Omental fat pad (tissue), 3 donors: ENCODE measurements at regions not wholly inside any gene's neighbourhood (a gene's known extent, or its start where the extent isn't known, plus 50 kb on each side); places are given as distances from the start of the nearest gene placed in this dataset.

Experiments used
- ATAC-seq: fragments of 150-250 bp; one replicate; pipeline ENCODE4 v1.9.1; 2016; ENCODE audit warnings: mild to moderate bottlenecking, moderate library complexity; ENCODE audit not compliant: low FRiP score
- DNase-seq: peaks from one replicate; pipeline ENCODE4 v3.0.0-alpha.2; 2019; ENCODE audit warnings: low spot score
- CTCF ChIP-seq, 3 donors: fragments of 450-650 bp; IDR thresholded peaks; one replicate each; pipeline ENCODE4 v1.5.1; 2016 to 2017; ENCODE audit warnings: antibody characterized with exemption in 3 of 3, mild to moderate bottlenecking in 3 of 3, moderate library complexity in 2 of 3

- TF ChIP-seq CTCF (IDR thresholded peaks at IDR 0.05), result no peak
- ATAC-seq, result no peak
- DNase-seq, result no peak
These were observed 60.8 kb upstream of the DHX15 start for GRCh38 chr4:24644983-24645764.

GRCh38 chr4:24645765-24646550, 61.6 kb upstream of the DHX15 start:
- ATAC-seq, result no peak
- no peak for TF ChIP-seq CTCF (IDR thresholded peaks at IDR 0.05)

GRCh38 chr4:24646798-24647460, 62.6 kb upstream of the DHX15 start:
- DNase-seq, result no peak
- no peak for ATAC-seq
- TF ChIP-seq CTCF (IDR thresholded peaks at IDR 0.05), result no peak

More at GRCh38 chr4:24645765-24646550, 61.6 kb upstream of the DHX15 start:
- DNase-seq, result no peak

- no peak for DNase-seq
- no peak for TF ChIP-seq CTCF (IDR thresholded peaks at IDR 0.05)
- peak; percentile 44 for ATAC-seq
These were observed 66.7 kb upstream of the DHX15 start for GRCh38 chr4:24650849-24651640.

- no peak for TF ChIP-seq CTCF (IDR thresholded peaks at IDR 0.05)
- ATAC-seq, result no peak
- no peak for DNase-seq
These were observed 71.0 kb upstream of the DHX15 start for GRCh38 chr4:24655326-24655725.

- no peak for TF ChIP-seq CTCF (IDR thresholded peaks at IDR 0.05)
- no peak for ATAC-seq
- DNase-seq, result no peak
These were observed 71.6 kb upstream of the DHX15 start for GRCh38 chr4:24655971-24656370.
